ENCODE measurements at regions not wholly inside any gene's neighbourhood (a gene's known extent, or its start where the extent isn't known, plus 50 kb on each side); places are given as distances from the start of the nearest gene placed in this dataset.
A peak's percentile ranks its signal among the peaks of the same experiment; 100 is the strongest.

- H3K4me1 ChIP-seq (ENCODE audit: insufficient read depth, low read length), result peaks cover 15% of the 10 kb centered on the region
- no peaks in the 10 kb centered on the region for H3K36me3 Mint-ChIP-seq
- no peak overlapping the region for H3K27ac Mint-ChIP-seq
- ChIA-PET POLR2A (no interaction called here), CTCF (no interaction called here)
- no peak overlapping the region for H3K4me3 ChIP-seq (ENCODE audit: low read length)
- no peaks in the 10 kb centered on the region for H3K9me3 ChIP-seq (ENCODE audit: low read length)
- DNase-seq, result peak in 2 of 5 donors; percentile 8 to 73
- H3K9me3 Mint-ChIP-seq, result no peaks in the 10 kb centered on the region
- H3K27me3 ChIP-seq (ENCODE audit: insufficient read depth, low read length, poor library complexity, severe bottlenecking), result no peaks in the 10 kb centered on the region
- H3K36me3 ChIP-seq (ENCODE audit: insufficient read depth, low read length), result no peaks in the 10 kb centered on the region
- H3K27ac ChIP-seq (ENCODE audit: low read depth, low read length), result no peak overlapping the region
- no peak overlapping the region for H3K4me3 Mint-ChIP-seq
- no peaks in the 10 kb centered on the region for H3K4me1 Mint-ChIP-seq
- no peaks in the 10 kb centered on the region for H3K27me3 Mint-ChIP-seq
Observed at GRCh38 chr21:35102488-35103371, 53.6 kb upstream of the RUNX1 start.

- H3K9me3 ChIP-seq (ENCODE audit: low read length), result no peaks in the 10 kb centered on the region
- Mint-ChIP-seq H3K9me3 (no peaks in the 10 kb centered on the region), H3K4me1 (peaks cover 0 to 2% (median 0%) of the 10 kb centered on the region in 3 donors), H3K27me3 (no peaks in the 10 kb centered on the region), H3K4me3 (no peak overlapping the region), H3K27ac (peak overlapping the region in 1 of 8 donors; percentile 11), H3K36me3 (no peaks in the 10 kb centered on the region)
- DNase-seq, result no peak
- H3K4me3 ChIP-seq (ENCODE audit: low read length), result no peak overlapping the region
- peaks cover 15% of the 10 kb centered on the region for H3K4me1 ChIP-seq (ENCODE audit: insufficient read depth, low read length)
- H3K36me3 ChIP-seq (ENCODE audit: insufficient read depth, low read length), result no peaks in the 10 kb centered on the region
- H3K27ac ChIP-seq (ENCODE audit: low read depth, low read length), result no peak overlapping the region
- no peaks in the 10 kb centered on the region for H3K27me3 ChIP-seq (ENCODE audit: insufficient read depth, low read length, poor library complexity, severe bottlenecking)
- ChIA-PET POLR2A (no interaction called here), CTCF (interaction anchor here (0.8 to 1.2 kb wide), 2 partner anchors 12 to 211 kb away, joined by 3 read pairs; no protein-coding TSS in a partner anchor)
Observed at GRCh38 chr21:35100349-35100811, 51.3 kb upstream of the RUNX1 start.

- Mint-ChIP-seq H3K27ac (no peak overlapping the region), H3K36me3 (no peaks in the 10 kb centered on the region), H3K4me1 (peaks cover 0 to 2% (median 0%) of the 10 kb centered on the region in 3 donors), H3K27me3 (no peaks in the 10 kb centered on the region), H3K4me3 (no peak overlapping the region), H3K9me3 (no peaks in the 10 kb centered on the region)
- CTCF ChIA-PET, result no interaction called here
- DNase-seq, result no peak
- Histone ChIP-seq H3K4me1 (ENCODE audit: insufficient read depth, low read length) (peaks cover 15% of the 10 kb centered on the region), H3K9me3 (ENCODE audit: low read length) (no peaks in the 10 kb centered on the region), H3K27ac (ENCODE audit: low read depth, low read length) (no peak overlapping the region), H3K27me3 (ENCODE audit: insufficient read depth, low read length, poor library complexity, severe bottlenecking) (no peaks in the 10 kb centered on the region), H3K36me3 (ENCODE audit: insufficient read depth, low read length) (no peaks in the 10 kb centered on the region), H3K4me3 (ENCODE audit: low read length) (no peak overlapping the region)
- POLR2A ChIA-PET, result no interaction called here
Observed at GRCh38 chr21:35099310-35099709, 50.2 kb upstream of the RUNX1 start.

Data from CD8-positive, alpha-beta memory T cell (primary cell).